HG03442 (cell line): ENCODE measurements at regions not wholly inside any gene's neighbourhood (a gene's known extent, or its start where the extent isn't known, plus 50 kb on each side); places are given as distances from the start of the nearest gene placed in this dataset.
"Not testable (repeated sequence)": the region's sequence is repeated elsewhere in the genome, so short reads cannot be mapped to it uniquely, and the experiment has no call there.

Source experiments
- ATAC-seq: cut with Tn5 transposase; IDR thresholded peaks from one replicate; pipeline ENCODE4 v1.9.1; 2021; ENCODE audit warnings: mild to moderate bottlenecking, moderate library complexity; ENCODE audit not compliant: unreplicated experiment

- not testable (repeated sequence) for ATAC-seq
Measured at GRCh38 chr4:126201251-126202138, 886.7 kb downstream of the FAT4 start.

DNA sequence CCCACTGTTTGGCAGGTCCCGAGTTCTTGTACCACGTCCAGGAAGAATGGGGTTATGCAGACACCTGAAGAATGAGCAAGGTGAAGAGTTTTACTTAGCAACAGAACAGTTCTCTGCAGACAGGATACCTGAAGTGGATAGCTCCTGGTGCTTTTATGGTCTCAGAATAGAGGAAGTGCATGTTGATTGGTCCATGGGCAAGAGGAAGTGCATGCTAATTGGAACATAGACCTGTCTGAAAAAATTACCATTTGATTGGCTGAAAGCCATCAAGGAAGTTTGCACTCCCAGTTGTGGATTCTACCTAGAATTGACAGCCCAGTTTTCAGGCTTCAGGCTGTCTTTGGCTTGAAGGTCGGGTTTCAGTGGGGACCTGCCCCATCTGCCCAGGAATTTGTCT is 887.5 kb downstream of the FAT4 start:
- ATAC-seq: no peak

DNA sequence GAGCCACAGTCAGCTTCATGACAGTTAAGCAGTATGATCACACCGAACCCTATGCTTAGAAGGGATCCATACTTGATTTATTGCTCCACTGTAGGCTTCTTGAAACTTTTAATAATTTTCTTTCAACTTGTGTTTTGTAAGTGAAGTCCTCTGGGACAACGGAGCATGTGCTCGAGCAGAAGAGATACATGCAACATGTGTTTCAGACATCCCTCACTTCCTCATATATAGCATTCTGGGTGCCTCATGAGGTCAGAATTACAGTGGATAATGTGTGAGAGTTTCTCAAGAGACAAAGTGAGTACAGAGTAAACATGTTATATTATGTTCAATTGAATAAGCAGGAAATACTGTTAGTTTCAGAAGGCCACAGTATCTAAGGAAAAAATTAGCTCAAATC is 893.2 kb downstream of the FAT4 start:
- no peak for ATAC-seq

GRCh38 chr4:126209147-126209546 is 894.4 kb downstream of the FAT4 start:
- ATAC-seq: no peak

- ATAC-seq: no peak
Measured at GRCh38 chr4:126213996-126214395, 899.2 kb downstream of the FAT4 start.

DNA sequence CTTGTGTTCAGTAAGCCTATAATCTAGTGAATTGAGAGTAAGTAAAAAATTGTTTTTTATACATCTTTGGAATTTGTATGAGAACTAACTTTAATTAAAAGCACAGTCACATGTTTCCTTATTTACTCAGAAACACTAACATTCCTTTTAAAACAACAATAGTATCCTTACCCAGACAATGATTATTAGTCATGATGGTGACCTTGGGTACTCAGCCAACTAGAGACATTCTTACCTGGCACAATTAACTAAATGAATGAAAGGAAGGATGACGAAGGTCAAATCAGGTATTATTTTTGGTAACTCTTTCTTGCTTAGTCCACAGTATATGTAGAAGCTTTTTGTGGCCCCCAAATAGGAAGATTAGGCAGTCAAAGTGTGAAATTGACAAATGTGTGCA is 901.0 kb downstream of the FAT4 start:
- ATAC-seq: no peak

DNA sequence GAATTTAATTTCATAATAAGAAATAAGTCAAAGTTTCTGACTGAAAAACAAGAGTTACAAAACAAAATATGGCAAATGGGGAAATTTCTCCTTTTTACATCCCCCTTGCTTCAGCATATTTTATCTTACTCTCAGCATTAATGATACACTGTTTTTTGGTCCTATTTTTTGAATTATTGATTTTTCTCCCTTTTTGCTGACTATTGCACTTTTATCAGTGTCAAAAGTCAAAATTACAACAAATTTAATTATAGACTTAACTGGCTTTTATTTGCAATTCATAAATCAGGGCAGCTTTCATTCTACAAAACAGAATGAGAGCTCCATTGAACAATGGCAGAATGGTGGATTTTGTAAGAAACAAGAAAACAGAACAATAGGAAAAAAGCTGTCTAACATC is 901.9 kb downstream of the FAT4 start:
- no peak for ATAC-seq

DNA sequence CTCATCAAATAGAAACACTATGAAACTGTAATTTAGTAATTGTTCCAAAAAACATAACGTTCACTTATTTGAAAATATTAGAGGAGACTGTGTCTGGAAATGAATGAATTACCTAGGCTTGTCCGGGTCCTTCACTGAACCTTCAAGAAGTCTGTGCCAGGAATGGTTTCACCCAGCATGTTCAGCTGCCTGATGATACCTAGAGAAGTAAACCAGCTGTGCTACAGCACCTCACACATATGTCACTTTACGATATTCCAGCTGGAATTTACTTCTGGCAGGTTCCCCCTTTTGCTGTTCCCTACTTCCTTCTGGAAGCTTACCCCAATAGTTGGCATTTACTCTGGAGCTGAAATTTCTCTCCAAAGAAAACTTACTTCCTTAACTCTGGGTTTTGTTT is 906.5 kb downstream of the FAT4 start:
- ATAC-seq: no peak

DNA sequence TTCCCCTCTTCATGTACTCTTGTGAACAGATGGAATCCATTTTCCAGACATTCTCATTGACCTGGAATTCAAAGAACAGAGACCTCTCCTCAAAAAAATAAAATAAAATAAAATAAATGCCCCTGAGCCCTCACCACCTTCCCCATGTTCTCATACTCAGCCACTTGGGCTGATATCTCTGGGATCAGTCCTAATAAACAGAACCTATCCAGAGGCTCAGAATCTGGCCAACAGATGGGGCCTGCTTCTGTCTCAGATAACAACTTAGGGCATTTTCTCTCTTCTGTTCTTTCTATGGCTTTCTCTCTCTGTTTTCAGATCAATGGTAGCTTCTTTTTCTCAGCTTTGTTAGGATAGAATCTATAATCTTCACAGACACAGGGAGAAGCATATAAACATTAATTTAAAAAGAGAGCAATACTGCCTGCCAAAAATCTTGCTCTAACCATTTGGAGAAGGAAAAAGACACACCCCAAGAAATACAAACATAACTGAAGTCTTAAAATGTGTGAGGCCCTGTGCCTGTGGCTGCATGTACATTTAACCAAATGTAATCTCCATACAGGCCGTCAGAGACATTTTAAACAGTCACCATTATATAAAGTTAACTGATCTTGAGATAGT is 907.1 kb downstream of the FAT4 start:
- no peak for ATAC-seq

- ATAC-seq: no peak
Measured at GRCh38 chr4:126223784-126224407, 909.1 kb downstream of the FAT4 start.

DNA sequence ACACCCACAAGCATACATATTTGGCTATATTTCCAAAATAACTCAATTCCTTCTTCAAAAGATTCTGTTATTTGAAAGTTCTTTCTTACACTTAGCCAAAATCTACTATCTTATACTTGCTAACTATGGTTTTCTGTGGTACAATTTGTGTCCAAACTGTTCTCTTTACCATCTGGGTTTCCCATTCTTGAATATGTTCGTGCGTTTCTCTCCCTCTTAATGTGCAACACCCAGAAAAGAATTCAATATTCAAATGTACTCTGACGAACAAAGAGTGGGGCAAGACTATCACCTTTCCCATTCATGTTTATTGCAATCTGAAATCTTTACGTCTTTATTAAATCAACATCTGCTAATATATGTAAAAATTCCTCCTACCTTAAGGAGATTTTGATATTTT is 912.7 kb downstream of the FAT4 start:
- ATAC-seq: no peak

- ATAC-seq: no peak
Measured at GRCh38 chr4:126230269-126230668, 915.5 kb downstream of the FAT4 start.

DNA sequence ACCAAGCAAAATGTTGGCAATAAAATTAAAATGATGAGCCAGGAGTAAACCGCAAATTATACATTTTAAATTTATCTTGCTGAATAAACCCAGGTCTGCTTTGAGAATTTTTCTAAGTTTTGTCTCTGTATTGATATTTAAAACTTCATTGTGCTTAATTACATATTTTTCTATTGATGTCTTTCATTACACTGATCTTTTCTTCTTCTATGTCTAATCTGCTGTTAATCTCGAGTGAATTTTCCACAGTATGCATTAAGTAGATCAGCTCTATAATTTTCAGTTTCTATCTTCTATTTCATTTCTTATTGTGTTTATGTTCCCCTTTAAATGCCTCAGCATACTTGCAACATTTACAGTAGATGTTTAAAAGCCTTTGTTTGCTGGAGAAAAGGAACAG is 918.7 kb downstream of the FAT4 start:
- no peak for ATAC-seq

- ATAC-seq: no peak
Measured at GRCh38 chr4:126238013-126238412, 923.3 kb downstream of the FAT4 start.

DNA sequence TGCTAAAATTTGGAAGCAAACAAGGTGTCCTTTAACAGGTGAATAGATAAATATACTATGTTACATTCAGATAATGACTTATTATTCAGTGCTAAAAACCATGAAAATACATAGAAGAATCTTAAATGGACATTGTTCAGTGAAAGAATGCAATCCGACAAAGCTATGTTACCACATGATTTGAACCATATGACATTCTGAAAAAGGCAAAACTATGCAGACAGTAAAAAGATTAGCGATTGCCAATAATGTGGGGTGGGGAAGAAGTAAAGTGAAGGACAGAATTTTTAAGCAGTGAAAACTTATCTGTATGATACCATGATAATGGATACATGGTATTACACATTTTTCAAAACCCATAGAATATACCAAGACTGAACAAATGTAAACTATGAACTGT is 926.9 kb downstream of the FAT4 start:
- ATAC-seq: no peak

DNA sequence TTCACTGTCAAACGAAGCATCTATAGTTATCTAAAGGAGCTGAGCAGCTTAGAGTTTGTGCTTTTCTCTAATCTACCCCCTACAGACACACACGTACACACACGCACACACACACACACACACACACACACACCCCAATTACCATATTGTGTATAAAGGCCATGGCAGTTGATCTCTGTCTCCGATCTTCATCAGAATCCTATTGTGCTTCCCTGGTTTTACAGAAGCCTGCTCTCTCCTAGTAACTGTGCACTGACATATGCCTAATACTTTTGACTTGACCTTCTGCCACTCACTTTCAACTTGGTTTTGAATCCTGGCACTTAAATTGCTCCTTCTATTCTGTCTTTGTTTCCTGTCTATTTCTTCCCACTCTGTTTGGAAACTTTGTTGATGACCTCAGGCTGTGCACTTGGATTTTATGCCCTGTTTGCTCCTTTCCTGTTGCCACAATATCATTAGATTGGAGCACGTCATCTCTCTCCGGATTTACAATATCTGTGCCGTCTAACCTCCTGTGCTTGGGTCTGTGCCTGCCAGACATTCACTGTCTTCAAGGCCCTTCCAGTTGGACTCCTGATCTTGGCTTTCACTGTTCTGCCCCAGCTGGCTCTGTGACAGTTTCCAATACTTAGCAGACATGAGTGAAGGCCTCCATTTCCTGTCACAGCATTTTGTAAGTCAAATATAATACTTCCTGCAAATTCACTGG is 928.1 kb downstream of the FAT4 start:
- no peak for ATAC-seq

DNA sequence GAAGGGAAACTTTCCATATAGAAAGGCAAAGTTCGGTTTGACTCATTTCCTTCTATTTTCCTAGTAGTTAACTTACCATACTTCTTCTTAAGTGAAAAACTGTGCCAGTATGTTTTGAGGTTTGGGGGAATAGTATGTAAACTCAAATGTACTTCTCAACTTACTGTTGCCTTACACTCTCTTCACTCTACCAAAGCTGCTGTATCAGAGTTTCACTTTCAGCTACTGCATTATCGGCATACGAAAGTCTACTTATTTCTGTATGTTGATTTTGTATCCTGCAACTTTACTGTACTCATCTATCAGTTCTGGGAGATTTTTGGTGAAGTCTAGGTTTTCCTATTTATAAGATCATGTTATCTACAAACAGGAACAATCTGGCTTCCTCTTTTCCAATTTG is 932.7 kb downstream of the FAT4 start:
- no peak for ATAC-seq

- no peak for ATAC-seq
Measured at GRCh38 chr4:126250006-126250405, 935.3 kb downstream of the FAT4 start.

- ATAC-seq: no peak
Measured at GRCh38 chr4:126251169-126251568, 936.4 kb downstream of the FAT4 start.

DNA sequence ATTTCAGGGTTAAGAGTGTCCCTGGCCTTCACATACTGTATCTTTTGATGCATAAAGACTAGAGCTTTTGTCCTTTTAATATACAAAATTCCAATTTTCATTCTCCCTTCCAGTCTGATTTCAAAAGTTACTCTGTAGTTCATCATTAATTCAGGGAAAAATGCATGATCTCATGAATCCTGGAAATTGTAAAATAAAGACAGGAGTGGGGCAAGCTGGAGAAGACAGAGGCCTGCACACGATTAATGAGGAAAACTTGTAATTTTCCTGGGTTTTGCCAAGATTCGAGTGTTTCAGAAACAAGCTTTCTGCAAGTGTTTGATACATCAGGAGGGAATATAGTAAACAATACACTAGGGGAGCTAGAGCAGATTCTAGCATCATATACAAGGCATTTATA is 947.9 kb downstream of the FAT4 start:
- no peak for ATAC-seq

GRCh38 chr4:126264839-126265238 is 950.1 kb downstream of the FAT4 start:
- no peak for ATAC-seq
